ENCODE measurements at regions not wholly inside any gene's neighbourhood (a gene's known extent, or its start where the extent isn't known, plus 50 kb on each side); places are given as distances from the start of the nearest gene placed in this dataset.
A peak's percentile ranks its signal among the peaks of the same experiment; 100 is the strongest.
"Not testable (repeated sequence)": the region's sequence is repeated elsewhere in the genome, so short reads cannot be mapped to it uniquely, and the experiment has no call there.

DNA sequence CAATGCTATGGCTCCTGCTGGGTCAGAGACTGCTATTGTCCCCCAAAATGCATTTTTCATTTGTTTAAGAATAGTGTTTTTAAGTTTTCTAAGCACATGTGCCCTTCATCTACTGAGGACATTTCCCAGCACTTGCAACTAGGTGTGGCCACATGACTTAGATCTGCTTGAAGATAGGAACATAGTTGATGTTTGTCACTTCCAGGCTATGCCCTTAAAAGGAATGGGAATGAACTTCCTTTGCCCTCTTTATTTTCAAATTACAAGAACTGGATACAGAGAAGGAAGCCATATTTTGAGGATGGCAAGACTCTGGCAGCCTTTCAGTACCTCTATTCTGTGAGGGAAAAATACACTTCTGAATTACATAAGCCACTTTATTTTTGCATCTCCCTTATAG lies 203.0 kb upstream of the TFAP2D start:
- DNase-seq: no peak

DNA sequence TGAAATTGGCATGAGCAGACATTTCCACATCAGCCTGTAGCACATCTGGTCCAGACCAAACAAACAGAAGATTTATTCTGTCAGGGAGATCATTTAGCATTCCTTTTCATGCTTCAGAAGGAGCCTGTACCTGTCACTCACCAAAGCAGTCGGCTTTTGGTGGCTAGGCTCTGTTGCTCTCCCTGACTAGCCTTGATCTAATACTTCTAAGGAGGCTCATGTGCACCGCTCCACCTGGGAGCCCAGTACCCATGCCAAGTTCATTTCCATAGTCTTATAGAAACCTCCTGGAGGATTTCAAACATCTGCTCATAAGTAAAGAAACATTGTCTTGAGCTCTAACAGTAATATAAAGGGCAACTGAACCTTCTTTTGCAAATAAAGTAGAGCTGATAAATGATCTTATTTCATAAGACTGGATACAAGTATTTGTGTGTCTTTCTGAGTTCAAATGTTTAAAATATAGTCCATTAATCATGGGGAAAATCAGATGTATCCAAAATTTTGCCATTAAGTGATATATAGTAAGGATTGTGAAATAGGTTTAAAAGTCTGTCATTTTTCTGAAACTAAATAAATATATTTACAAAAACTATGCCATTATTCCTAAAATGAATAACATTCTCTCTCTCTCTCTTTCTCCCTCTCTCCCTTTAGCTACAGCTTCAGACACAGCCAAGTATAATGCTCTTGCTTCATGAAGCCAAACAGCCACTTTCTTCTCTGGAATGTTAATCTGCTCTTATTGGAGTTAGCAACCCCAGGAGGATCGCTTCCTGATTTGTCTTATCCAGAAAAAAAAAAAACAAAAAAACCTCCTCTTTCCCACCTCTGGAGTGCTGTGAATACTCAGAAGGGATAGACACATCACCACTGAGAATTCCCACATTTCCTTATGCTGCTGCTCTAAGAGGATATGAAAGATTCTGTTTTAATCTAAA lies 192.7 kb upstream of the TFAP2D start:
- DNase-seq: no peak

DNA sequence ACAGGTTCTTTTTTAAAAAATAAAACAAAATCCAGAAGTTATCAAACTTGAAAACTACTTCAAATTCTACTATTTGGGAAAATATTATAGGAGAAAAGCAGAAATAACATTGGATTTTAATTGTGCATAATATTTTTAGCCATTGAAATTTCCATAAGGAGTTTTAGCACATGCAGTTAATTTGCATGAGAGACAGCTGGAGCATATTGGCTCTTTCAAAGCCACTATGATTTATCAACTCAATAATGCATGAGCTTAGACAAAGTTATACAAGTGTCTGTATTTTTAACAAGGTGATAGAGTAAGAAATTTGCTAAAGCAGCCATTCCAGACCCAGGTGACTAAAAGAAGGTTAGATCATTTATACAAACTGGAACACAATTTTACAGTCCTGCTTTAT lies 189.0 kb upstream of the TFAP2D start:
- DNase-seq: no peak

DNA sequence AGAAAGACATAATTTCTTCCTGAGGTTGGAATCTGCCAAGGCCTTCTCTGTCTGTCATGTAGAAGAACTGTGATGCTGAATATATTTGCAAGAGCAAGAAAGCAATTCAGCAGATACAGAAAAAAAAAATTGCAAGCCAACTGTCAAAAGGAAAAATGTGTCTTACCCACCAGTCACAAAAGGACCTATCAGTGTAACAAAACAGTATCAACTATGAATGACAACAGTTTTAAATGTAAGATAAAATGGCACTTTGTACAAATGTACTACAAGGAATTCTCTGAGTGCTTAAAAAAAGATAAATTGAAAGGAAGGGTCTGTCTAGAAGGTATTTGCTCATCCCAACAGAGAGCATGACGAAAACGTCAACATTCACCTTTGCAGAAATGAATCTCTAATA lies 185.3 kb upstream of the TFAP2D start:
- DNase-seq: no peak

DNA sequence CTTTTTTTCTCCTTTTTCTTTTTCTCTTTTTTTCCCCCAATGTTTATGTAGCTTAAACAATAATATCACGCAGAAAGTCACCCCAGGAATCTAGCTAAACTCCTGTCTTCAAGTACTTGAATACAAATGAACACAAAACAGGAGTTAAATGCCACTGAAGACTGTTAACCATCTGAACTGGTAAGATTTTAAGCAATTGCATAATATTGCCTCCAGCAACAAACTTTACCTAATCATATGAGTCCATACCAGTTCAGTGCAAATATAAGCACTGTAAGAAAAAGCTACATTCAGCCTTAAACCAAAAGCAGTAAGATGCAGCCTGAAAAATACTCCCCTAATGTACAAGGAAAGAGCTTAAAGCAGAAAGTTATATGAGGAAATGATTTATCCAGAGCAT lies 173.9 kb upstream of the TFAP2D start:
- DNase-seq: no peak

DNA sequence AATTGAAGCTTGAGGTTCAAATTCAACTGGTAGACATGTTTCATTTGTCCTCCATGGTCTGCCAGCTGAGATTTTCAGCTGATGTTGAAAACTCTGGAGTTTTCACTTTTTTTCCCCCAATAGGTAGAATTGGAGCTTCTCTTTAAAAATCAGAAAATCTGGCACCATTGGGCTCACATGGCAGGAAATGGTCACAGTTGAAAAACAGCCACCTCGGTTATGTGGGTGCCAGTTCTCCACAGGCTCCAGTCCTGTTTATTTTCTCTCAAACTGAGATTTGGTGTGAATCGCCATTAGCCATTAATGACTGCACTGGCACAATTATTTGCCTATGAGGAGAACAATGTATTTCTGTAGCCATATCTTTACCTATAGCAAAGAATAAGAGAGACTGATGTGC lies 171.4 kb upstream of the TFAP2D start:
- DNase-seq: no peak

DNA sequence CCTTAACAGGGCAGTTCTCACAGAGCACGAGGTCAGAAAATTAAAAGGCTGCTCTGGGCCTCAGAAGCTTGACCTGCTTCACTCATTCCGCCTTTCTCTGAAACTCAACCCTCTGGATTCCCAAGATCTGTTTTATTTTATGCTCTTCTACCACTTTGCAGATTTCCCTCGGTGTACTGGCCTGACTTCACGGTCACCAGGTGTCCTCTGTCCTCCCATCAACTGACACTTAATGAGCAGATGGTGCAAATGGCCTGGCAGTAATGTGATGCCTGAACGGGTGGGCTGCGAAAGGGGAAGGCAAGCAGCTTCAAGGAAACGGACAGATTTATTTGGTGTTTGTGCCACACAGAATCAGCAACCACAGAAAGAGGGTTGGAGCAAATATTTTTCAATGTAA lies 169.7 kb upstream of the TFAP2D start:
- peak; percentile 42 for DNase-seq

DNA sequence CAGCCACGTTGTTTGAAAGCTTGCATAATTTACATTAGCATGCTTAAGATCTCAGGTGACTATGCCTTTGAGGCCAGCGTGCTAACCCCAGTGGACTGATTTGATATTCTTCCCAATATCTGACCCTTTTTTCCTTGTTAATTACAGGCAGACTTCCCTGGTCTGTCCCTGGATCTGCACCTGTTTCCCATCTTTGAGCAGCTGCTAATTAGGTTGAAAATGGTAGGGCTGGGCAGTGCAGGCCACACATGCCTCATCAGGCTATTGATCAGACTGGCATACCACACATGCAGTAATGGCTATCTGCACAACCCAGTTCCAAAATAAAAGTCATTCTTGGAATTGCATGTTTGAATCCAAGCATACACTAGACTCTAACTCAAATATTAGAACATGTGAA lies 164.3 kb upstream of the TFAP2D start:
- DNase-seq: no peak

DNA sequence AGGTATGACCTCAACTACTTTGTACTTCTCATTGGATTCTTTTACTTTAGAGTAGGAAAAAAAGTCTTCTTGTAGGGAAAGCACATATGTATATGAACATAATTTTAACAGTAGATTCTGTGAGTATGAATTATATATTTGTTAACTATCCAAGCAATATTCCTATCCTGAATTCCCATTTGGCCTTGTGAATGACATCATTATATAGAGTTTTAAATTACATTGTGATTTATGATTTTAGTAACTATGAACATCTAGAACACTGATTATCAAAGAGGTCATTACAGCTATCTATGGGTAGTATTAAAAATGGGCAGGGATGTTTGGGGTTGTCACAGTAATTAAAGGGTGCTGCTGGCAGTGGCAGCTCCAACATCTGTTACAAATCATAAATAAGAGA lies 163.9 kb upstream of the TFAP2D start:
- DNase-seq: no peak

DNA sequence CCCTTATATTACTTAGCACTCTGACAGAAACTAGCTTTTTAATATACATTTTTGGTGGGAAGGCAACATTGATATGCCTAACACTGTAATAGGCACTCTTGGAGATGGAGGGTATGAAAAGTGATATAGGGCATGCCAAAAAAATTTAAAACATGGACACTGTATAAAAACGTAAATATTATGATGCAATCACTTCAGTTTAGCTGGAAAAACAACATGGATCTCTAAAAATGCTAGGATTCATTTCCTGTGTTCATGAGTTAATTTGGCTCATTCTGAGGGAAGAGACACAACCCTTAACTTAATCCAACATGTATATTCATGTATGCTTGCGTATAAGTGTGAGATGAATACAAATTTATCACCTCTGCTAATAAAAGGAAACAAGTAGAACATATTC lies 157.3 kb upstream of the TFAP2D start:
- no peak for DNase-seq

DNA sequence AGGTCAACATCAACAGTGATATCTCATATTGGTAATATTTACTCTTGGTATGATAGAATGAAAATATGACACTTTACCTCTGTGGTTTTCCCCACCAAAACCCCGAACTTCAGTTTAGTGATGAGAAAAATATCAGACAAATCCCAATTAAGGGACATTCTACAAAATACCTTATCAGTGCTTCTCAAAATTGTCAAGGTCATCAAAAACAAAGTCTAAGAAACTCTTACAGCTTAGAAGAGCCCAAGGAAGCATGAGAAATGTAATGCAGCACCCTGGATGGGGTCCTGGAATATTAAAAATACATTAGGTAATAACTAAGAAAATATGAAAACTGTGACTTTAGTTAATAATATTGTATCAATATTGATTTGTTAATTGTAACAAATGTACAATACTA lies 148.3 kb upstream of the TFAP2D start:
- DNase-seq: no peak

DNA sequence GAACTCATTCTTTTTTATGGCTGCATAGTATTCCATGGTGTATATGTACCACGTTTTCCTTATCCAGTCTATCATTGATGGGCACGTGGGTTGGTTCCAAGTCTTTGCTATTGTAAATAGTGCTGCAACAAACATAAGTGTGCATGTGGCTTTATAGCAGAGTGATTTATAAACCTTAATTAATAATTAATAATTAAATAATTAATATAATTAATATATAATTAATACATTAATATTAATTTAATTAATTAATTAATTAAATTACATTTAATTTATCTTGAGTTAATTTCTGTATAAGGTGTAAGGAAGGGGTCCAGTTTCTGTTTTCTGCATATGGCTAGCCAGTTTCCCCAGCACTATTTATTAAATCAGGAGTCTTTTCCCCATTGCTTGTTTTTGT lies 142.1 kb upstream of the TFAP2D start:
- not testable (repeated sequence) for DNase-seq

DNA sequence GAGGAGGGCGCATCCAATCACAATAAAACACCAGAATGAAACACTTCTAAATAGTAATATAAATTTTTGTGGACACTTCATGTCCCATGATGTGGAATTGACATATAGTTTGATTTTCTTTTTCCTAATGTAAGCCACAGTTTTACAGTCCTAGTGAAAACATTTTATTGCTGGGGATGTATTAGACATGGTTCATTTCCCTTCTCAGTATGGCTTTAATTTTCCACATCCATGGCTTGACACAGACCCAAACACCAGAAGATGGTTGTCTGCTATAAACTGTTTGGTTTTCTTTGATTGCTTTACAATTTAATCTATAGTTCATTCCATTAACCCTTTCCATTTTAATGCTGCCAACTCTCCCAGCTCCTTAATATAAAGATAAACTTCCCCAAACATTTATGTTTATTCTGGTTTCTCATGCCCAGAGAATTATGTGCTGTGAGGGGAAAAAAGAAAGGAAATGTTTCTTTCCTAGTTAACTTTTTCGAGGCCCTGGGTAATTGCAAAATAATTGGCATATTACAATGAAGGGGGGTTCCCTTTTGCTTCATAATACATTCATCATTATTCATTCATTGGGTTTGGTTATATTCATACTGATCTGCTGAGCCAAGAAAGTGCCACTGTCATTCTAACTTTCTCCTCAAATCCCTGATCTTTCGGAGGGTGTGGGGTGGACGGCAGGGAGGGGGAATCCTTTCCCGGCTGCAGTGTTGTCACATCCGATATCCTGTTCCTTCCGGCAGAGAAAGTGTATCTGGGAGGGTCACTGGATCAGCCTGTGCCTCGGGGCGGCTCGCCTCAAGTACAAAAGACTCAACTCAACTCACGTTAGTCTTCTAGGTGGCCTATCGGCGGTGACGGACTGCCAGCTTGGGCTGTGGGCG lies 127.6 kb upstream of the TFAP2D start:
- DNase-seq: no peak

DNA sequence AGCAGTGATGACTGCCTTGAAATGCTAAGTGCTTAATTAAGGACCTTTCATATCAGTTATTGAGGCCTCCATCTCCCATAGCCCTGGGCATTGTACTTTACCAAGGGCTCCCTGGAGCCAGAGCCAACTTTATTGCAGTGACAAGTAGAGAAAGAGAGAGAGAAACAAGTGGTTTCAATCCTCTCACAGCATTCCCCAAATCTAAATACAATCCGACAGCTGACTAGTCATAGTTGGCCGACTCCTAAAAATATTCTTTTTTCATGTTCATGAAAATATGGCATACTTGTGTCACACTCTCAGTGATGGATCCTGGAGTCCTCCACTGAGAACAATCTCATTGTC lies 127.0 kb upstream of the TFAP2D start:
- DNase-seq: no peak

DNA sequence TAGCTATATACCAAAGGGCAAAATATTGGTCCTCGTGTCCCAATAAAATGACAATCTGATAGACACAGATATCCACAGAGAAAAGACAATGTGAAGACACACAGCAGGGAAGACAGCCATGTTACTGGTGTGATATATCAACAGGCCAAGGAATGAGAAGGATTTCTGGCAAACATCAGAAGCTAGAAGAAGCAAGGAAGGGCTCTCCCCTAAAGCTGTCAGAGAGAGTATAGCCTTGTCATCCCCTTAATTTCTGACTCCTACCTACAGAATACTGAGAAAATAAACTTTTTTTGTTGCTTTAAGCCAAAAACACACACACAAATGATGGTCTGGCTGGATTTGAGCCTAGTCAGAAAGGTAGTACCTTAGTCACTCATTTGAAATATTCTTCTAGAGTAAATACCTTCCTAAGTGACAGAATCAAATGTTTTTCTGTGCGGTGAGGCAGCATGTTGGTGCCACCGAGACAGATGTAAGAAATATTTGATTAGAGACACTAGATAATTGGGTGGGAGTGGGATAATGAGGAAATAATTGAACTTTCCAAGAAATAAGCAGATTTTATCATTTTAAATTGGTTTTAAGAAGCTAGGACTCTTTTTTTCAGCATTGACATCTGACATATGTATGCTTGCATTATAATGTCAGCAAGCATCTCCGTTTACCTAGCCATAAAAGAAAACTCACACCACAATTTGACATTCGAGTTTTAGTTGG lies 123.4 kb upstream of the TFAP2D start:
- DNase-seq: no peak

DNA sequence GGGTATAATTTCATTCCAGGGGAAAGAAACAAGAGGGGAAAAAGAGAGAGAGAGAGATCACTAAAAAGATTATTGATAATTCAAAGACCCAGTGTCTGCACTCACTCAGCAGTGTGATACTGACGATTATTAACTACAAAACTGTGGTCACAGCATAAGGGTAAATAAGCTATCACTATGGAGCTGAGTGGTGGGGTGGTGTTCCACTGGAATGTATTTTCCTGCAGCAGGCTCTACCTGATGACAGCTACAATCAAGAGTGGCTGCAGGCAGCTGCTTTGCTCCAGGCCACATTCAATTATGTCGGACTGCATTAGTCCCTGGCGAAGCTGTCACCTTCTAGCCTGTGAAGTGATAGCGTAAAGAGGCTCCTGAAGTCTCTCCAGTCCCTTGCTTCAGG lies 122.2 kb upstream of the TFAP2D start:
- no peak for DNase-seq

DNA sequence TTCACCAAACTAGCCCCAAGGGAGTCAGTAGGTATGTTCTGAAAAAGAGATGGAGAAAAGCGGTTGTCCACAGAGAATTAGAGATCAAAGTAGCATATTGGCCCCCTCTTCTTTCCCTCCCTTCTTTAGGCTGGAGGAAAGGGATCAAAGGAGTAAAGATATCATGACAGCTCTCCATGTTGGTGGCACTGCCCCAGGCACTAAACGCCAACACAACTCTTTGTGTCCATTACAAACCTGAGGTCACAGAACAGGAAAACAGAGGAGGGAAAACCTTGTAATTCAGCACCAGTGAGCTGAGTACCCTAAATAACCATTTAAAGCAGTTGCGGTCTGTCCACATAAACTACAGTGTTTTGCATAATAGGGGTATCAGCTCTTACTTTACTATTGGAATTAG lies 113.0 kb upstream of the TFAP2D start:
- no peak for DNase-seq

DNA sequence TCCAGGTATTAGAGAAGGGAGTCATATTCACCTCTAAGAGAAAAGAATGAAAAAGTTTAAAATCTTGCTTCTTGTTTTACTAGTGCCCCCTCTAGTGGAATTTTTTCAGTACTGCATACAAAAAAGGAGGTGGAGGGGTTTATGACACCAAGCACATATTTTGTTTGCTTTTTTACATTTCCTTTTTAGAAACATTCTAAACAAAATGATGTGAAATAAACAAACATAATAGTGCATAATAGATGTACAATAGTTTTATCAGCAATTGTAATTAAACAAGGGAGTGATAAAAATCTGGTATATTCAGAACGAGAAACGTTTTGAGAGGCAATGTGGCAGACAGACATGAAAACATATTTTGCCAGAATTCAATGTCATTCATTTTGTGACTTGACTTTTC lies 111.0 kb upstream of the TFAP2D start:
- peak; percentile 34 for DNase-seq

DNA sequence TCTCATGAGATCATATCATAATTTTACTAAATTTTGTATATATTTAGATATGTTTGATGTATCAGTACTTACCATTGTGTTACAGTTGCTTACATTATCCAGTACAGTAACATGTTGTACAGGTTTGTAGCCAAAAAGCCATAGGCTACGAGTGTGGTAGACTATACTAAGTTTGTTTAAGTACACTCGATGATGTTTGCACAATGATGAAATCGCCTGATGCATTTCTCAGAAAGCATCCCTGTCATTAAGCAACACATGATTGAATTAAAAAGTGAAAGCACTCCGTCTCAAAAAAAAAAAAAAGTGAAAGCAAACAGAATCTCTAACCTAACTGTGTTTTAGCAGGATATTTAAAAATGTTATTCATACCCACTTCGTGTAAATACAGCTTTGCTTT lies 104.9 kb upstream of the TFAP2D start:
- DNase-seq: no peak

DNA sequence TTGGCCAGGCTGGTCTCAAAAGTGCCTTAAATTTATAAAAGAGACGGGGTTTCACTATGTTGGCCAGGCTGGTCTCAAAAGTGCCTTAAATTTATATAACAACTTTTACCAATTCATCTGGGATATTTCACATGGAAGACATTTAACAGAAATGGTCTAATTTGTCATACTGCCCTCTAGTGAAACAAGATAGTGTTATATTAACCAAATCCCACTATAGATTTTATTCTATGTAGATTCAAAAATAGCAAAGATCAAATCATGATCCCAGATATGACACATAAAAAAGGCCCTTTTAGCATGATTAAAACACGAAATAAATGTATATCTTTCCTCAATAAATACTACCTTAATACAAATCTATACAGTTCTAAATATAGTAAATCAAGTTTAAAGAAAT lies 102.8 kb upstream of the TFAP2D start:
- no peak for DNase-seq

DNA sequence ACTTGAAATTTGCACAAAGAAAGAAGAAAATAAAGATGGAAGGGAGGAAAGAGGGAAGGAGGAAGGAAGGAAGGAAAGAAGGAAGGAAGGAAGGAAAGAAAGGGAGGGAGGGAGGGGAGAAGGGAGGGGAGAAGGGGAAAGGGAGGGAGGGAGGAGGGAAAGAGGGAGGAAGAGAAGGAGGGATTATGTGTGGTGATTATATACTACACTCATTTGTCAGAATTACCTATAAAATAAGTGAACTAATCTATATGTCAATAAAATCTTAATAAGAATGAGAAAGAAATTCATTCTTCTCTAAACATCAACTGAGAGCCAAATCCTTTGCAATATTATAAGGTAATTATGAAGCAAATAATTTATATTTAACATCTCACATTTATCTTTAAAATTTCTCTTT lies 77.9 kb upstream of the TFAP2D start:
- no peak for DNase-seq

DNA sequence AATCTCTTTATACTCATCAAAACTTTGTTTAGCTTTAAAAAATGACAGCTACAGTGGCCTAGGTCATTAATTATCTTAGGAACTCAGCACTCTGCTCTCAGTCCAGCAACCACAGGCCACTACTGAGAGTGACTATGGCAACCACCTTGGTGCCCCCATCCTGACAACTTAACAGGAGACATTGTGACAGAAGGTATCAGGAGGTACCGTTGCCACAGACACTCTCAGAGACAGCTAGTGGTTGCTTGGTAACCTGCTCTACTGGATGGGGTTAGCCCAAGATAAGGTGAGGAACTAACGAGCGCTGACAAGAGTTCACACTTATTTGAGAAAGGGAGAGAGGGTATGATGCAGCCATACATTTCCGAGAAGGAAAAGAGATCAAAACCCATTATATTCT lies 76.1 kb upstream of the TFAP2D start:
- DNase-seq: no peak

DNA sequence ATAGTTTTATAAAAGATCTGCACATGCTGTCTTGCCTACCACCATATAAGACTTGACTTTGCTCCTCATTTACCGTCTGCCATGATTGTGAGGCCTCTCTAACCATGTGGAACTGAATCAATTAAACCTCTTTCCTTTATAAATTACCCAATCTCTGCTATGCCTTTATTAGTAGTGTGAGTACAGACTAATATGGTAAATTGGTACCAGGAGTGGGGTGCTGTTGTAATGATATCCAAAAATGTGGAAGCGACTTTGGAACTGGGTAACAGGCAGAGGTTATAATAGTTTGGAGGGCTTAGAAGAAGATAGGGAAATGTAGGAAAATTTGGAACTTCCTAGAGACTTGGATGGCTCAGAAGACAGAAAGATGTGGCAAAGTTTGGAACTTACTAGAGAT lies 64.2 kb upstream of the TFAP2D start:
- DNase-seq: no peak

DNA sequence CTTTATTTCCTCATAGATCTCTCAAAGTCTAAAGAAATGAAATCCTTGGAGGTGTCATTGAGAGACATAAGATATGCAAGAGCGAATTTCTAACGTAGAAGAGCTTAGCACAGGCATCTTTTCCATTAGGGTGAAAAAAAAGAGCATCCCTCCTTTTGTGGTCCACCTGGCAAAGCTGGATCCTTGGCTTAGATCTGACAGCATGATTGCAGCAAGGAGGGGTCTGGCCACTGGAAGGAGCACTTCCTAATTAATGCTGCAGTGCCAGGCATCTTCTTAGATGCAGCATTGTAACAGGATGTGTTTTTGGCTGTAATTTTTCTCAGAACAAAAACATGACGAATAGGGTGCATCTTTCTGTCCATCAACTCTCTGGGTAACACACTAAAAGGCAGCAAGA lies 60.1 kb upstream of the TFAP2D start:
- no peak for DNase-seq
